Suppressor macrophage treated with lipopolysaccharide for 4 hours (primary cell): ENCODE measurements at regions not wholly inside any gene's neighbourhood (a gene's known extent, or its start where the extent isn't known, plus 50 kb on each side); places are given as distances from the start of the nearest gene placed in this dataset.
A peak's percentile ranks its signal among the peaks of the same experiment; 100 is the strongest.

Source experiments
- DNase-seq: peaks from one replicate; pipeline ENCODE4 v3.0.0-alpha.2; 2020

DNA sequence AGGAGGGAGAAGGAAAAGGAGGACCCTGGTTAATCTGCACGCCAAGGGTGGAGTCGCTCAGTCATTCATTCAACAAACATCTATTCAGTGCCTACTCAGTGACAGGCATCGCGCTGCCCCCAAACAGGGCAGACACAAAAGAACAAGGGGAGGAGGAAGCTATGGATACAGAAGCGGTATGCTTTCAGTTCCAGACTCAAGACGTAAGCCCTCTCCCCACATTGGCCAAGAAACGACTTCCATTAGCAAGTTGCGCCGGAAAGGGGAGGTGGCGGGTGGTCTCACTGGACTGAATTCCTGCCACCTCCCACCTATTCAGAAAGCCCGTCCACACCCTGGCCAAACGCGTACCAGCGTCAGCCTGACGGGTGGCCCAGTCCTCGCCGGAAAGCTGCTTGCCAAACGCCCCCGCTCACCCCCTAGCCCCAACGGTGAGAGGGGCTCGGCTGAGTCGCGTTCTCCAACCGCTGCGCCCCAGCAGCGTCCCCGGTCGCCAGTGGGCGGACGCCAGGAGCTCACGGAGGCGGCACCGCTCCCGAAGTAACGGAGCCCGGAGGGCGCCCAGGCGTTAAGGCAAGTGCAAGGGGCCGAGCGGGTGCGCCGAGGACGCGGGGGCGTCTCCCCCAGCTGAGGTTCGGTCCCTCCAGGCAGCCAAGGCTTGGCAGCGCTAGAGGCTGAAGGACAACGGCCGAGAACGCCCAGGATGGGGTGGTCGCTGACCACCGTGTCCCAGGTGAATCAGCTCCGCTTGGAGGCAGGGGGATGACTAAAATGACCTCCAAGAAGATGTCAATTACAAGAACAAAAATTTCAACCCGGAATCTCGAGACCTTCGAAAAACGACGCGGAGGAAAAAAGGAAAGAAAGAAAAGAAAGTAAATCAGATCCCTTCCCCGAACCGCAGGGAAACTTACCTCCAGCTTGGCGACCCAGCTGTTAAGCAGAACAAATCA lies 470.7 kb downstream of the SOX9 start:
- DNase-seq = no peak

DNA sequence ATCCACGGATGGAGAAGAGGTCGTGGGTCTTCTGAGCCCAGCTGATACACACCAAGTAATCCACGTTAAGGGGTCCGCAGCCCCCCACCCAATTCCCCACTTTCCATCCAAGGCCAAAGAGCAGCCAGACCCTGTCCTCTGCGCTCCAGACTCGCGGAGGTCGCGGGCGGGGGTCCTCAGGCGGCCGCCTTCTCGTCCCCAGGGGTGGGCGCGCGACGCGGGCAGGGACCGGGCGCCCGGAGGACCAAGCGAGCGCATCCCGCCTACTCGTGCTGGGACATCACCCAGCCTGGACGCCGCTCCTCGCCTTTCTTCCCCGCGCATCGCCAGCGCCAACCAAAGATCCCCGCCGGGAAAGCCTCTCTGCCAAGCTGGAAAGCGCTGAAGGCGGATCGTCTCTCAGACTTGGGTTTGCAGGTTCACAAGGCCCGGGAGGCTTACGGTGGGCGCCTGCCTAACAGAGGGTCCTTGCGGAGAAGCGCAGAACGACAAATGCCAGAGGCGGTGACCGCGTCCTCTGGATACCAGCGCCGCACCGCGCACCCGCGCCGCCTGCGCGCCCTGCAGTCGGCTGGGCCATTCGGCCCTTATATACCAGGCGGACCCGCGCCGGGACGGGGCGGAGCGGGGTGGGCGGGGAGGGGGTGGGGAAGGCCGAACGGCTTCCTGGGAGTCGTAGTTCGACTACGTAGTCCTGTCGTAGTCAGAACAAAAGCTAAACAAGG lies 471.6 kb downstream of the SOX9 start:
- peak; percentile 70 for DNase-seq

DNA sequence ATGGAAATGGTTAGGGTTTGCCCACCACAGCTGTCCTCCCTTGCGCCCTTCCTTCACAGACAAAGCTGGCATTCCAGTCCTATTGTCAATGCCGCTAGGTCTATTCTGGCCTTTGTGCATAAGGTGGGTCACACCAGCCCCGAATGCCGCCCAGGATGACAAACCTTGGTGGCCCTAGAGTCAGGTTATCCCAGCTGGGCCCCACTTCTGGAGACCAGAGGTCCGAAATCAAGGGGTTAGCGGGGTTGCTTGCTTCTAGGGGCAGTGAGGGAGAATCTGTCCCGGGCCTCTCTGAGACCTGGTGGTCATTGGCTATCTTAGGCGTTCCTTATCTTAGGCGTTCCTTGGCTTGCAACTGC lies 472.1 kb downstream of the SOX9 start:
- DNase-seq = no peak

DNA sequence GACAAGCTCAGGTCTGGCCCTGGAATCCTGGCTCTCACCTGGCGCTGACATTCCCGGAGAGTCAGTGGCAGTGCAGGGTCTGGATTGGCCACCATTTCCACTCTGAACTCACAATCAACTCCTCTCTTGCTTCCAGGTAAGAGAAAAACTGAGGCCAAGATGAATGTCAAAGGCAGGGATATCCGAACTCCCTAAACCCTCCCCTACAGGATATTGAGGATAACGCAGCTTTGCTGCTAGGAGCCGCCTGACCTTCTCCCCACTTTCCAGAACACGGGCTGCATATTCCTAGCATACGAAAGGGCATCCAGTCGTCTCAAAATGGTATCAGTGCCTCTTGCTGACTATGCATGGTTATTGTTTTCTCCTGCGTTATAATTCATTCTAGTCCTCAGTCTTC lies 473.4 kb downstream of the SOX9 start:
- DNase-seq = no peak
